Naive thymus-derived CD4-positive, alpha-beta T cell (primary cell): ENCODE measurements at regions not wholly inside any gene's neighbourhood (a gene's known extent, or its start where the extent isn't known, plus 50 kb on each side); places are given as distances from the start of the nearest gene placed in this dataset.

Experiments used
- ATAC-seq: fragments of 150-1000 bp; cut with Tn5 transposase; 2 replicates; pipeline ENCODE4 v1.10.0; 2021; ENCODE audit warnings: mild to moderate bottlenecking, moderate library complexity
- CTCF ChIA-PET: fragments of 350-600 bp; sonication (Branson Sonifier 250); formaldehyde crosslinking; loops from one replicate; lab custom pipeline; 2021; ENCODE audit warnings: antibody characterized with exemption; lab: Charles Lee
- POLR2A ChIA-PET: fragments of 350-600 bp; sonication (Branson Sonifier 250); formaldehyde crosslinking; loops from one replicate; lab custom pipeline; 2021; ENCODE audit warnings: antibody characterized with exemption, inconsistent platforms; lab: Charles Lee
- DNase-seq, 9 donors: peaks; one replicate each; pipeline versions ENCODE4 v3.0.0 to v3.0.0-alpha.2; 2020 to 2022; ENCODE audit warnings: mixed read lengths in 1 of 9
- H3K27ac ChIP-seq: one replicate; pipeline ENCODE4 v1.7.0; 2013; ENCODE audit warnings: mild to moderate bottlenecking, low read depth, low read length, moderate library complexity
- H3K27me3 ChIP-seq, 2 donors: one replicate each; pipeline ENCODE4 v1.7.0; 2013; ENCODE audit warnings: low read length in 2 of 2, mild to moderate bottlenecking in 2 of 2, moderate library complexity in 2 of 2; ENCODE audit not compliant: control insufficient read depth in 2 of 2, insufficient read depth in 2 of 2
- H3K36me3 ChIP-seq, 3 experiments: 1 replicate in 2 of 3; 2 replicates in 1 of 3; pipeline ENCODE4 v1.7.0; 2013; ENCODE audit warnings: low read length in 3 of 3, mild to moderate bottlenecking in 3 of 3, moderate library complexity in 1 of 3; ENCODE audit not compliant: insufficient read depth in 3 of 3, control insufficient read depth in 2 of 3
- H3K4me1 ChIP-seq, 2 donors: one replicate each; pipeline ENCODE4 v1.7.0; 2013; ENCODE audit warnings: low read length in 2 of 2, mild to moderate bottlenecking in 2 of 2, moderate library complexity in 1 of 2; ENCODE audit not compliant: control insufficient read depth in 2 of 2, insufficient read depth in 2 of 2
- H3K4me3 ChIP-seq: 2 replicates; pipeline ENCODE4 v1.7.0; 2013; ENCODE audit warnings: mild to moderate bottlenecking, low read length
- H3K9me3 ChIP-seq, 3 experiments: 1 replicate in 2 of 3; 2 replicates in 1 of 3; pipeline ENCODE4 v1.7.0; 2013; ENCODE audit warnings: low read length in 3 of 3; ENCODE audit not compliant: control insufficient read depth in 2 of 3
- H3K27ac Mint-ChIP-seq, 9 donors: one replicate each; pipeline ENCODE4 v1.8.0; 2020 to 2022; ENCODE audit warnings: mixed read lengths in 9 of 9, mild to moderate bottlenecking in 8 of 9, moderate library complexity in 5 of 9, inconsistent platforms in 2 of 9
- H3K27me3 Mint-ChIP-seq, 5 donors: one replicate each; pipeline ENCODE4 v1.8.0; 2021 to 2022; ENCODE audit warnings: mixed read lengths in 5 of 5, mild to moderate bottlenecking in 1 of 5
- H3K36me3 Mint-ChIP-seq, 5 donors: one replicate each; pipeline ENCODE4 v1.8.0; 2020 to 2022; ENCODE audit warnings: mixed read lengths in 5 of 5, mild to moderate bottlenecking in 3 of 5, inconsistent platforms in 1 of 5
- H3K4me1 Mint-ChIP-seq, 7 donors: one replicate each; pipeline ENCODE4 v1.8.0; 2020 to 2022; ENCODE audit warnings: mixed read lengths in 7 of 7, mild to moderate bottlenecking in 3 of 7, inconsistent platforms in 1 of 7
- H3K4me3 Mint-ChIP-seq, 10 donors: one replicate each; pipeline ENCODE4 v1.8.0; 2020 to 2022; ENCODE audit warnings: mild to moderate bottlenecking in 10 of 10, mixed read lengths in 10 of 10, moderate library complexity in 6 of 10, inconsistent platforms in 2 of 10
- H3K9me3 Mint-ChIP-seq, 11 donors: one replicate each; pipeline ENCODE4 v1.8.0; 2020 to 2022; ENCODE audit warnings: mixed read lengths in 11 of 11, mild to moderate bottlenecking in 4 of 11, inconsistent platforms in 1 of 11, moderate library complexity in 1 of 11
- intact Hi-C, 2 donors: fragments of 100-400 bp; cut with micrococcal nuclease; formaldehyde crosslinking; loops; one replicate each; pipeline ENCODE4 v1.15.1; 2023

DNA sequence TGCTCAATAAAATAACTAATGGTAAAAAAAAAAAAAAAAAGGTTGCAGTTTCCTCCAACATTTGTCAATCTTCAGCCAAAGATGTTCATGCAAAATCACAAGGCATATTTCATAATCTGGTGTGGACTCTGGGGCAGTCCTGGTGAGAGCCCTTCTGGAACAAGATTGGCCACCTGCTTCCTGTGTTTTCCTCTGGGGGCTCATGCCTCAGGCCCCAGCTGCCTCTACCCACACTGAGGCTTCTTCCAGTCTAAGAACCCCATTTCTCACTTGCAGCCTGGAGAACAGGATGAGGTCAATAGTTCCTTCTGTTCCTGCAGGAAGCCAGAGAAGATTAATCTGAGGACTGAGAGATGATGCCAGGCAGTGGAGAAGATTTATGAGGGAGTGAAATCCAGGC, 492.6 kb upstream of the BRINP1 start:
- CTCF ChIA-PET: no interaction called here
- ATAC-seq: no peak
- POLR2A ChIA-PET: no interaction called here

DNA sequence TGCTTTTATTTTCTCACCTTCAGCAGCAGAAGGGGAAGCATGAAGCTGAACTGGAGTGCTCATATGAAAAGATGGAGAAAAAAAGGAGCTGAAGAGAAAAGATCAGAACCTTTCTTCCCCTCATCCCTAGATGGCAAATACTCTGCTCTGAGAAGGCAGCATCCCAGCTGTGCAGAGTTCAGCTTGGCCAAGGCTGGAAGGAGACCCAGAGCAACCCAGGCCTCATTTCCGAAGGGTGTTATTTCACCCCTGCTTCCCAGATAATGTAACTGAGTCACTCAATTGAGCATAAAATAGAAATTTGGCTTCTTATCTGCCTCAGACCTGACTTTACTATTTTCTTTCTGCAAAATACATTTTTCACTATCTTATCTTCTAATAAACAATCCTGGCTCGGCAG, 489.9 kb upstream of the BRINP1 start:
- Histone ChIP-seq H3K9me3 (no peaks in the 10 kb centered on the region), H3K27me3 (no peaks in the 10 kb centered on the region), H3K4me3 (no peak overlapping the region), H3K27ac (no peak overlapping the region), H3K4me1 (no peaks in the 10 kb centered on the region), H3K36me3 (no peaks in the 10 kb centered on the region)
- intact Hi-C loops: no loop called here
- no peaks in the 10 kb centered on the region for H3K4me1 Mint-ChIP-seq
- CTCF ChIA-PET: no interaction called here
- no peak for ATAC-seq
- no peak overlapping the region for H3K4me3 Mint-ChIP-seq
- POLR2A ChIA-PET: no interaction called here
- H3K27me3 Mint-ChIP-seq: peaks cover 0 to 14% (median 10%) of the 10 kb centered on the region in 5 donors
- H3K9me3 Mint-ChIP-seq: peaks cover 0 to 21% (median 0%) of the 10 kb centered on the region in 11 donors
- no peak for DNase-seq
- H3K27ac Mint-ChIP-seq: no peak overlapping the region
- no peaks in the 10 kb centered on the region for H3K36me3 Mint-ChIP-seq

More for the DNA sequence above, 492.6 kb upstream of the BRINP1 start:
- Histone ChIP-seq H3K36me3 (no peaks in the 10 kb centered on the region), H3K4me1 (no peaks in the 10 kb centered on the region), H3K27me3 (no peaks in the 10 kb centered on the region), H3K27ac (no peak overlapping the region), H3K4me3 (no peak overlapping the region), H3K9me3 (no peaks in the 10 kb centered on the region)
- no peak for DNase-seq
- intact Hi-C loops: no loop called here
- no peaks in the 10 kb centered on the region for H3K36me3 Mint-ChIP-seq
- H3K27me3 Mint-ChIP-seq: peaks cover 0 to 14% (median 6%) of the 10 kb centered on the region in 5 donors
- peaks cover 0 to 17% (median 4%) of the 10 kb centered on the region in 11 donors for H3K9me3 Mint-ChIP-seq
- no peak overlapping the region for H3K4me3 Mint-ChIP-seq
- no peaks in the 10 kb centered on the region for H3K4me1 Mint-ChIP-seq
- no peak overlapping the region for H3K27ac Mint-ChIP-seq

DNA sequence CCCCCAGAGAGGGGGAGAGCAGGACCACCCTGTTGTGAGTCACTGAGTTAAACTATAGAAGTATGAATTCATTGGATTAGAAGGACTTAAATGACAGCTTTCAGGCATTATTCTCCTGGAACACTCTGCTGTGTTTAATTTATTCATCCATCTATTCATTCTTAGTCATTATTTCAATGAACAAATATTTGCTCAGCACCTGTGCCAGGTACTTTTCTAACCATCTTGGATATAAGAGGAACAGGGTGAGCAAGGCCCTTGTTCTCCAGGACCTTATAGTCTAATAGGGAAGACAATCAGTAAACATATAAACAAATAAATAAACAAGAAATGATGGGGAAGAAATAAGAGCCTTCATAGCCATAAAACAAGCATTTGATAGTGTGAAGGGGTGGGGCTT, 483.9 kb upstream of the BRINP1 start:
- POLR2A ChIA-PET: no interaction called here
- no peaks in the 10 kb centered on the region for H3K36me3 ChIP-seq
- CTCF ChIA-PET: no interaction called here
- H3K27me3 ChIP-seq: no peaks in the 10 kb centered on the region
- intact Hi-C loops: no loop called here
- no peaks in the 10 kb centered on the region for H3K9me3 ChIP-seq
- Mint-ChIP-seq H3K4me3 (no peak overlapping the region), H3K36me3 (no peaks in the 10 kb centered on the region), H3K27me3 (peaks cover 0 to 10% (median 0%) of the 10 kb centered on the region in 5 donors), H3K9me3 (peaks cover 0 to 7% (median 1%) of the 10 kb centered on the region in 11 donors), H3K27ac (no peak overlapping the region), H3K4me1 (no peaks in the 10 kb centered on the region)
- DNase-seq: no peak
- H3K4me3 ChIP-seq: no peak overlapping the region
- H3K27ac ChIP-seq: no peak overlapping the region
- no peaks in the 10 kb centered on the region for H3K4me1 ChIP-seq
- ATAC-seq: no peak

GRCh38 chr9:119852390-119852789, 483.2 kb upstream of the BRINP1 start:
- no peaks in the 10 kb centered on the region for H3K36me3 Mint-ChIP-seq
- no peak overlapping the region for H3K4me3 ChIP-seq
- ATAC-seq (no peak), DNase-seq (no peak)
- no peak overlapping the region for H3K27ac Mint-ChIP-seq
- H3K27ac ChIP-seq: no peak overlapping the region
- intact Hi-C loops: no loop called here
- H3K4me1 ChIP-seq: no peaks in the 10 kb centered on the region
- ChIA-PET CTCF (no interaction called here), POLR2A (no interaction called here)
- no peaks in the 10 kb centered on the region for H3K4me1 Mint-ChIP-seq
- no peaks in the 10 kb centered on the region for H3K27me3 ChIP-seq
- peaks cover 0 to 7% (median 0%) of the 10 kb centered on the region in 5 donors for H3K27me3 Mint-ChIP-seq
- H3K4me3 Mint-ChIP-seq: no peak overlapping the region
- H3K9me3 ChIP-seq: no peaks in the 10 kb centered on the region
- H3K9me3 Mint-ChIP-seq: peaks cover 0 to 11% (median 5%) of the 10 kb centered on the region in 11 donors
- no peaks in the 10 kb centered on the region for H3K36me3 ChIP-seq

DNA sequence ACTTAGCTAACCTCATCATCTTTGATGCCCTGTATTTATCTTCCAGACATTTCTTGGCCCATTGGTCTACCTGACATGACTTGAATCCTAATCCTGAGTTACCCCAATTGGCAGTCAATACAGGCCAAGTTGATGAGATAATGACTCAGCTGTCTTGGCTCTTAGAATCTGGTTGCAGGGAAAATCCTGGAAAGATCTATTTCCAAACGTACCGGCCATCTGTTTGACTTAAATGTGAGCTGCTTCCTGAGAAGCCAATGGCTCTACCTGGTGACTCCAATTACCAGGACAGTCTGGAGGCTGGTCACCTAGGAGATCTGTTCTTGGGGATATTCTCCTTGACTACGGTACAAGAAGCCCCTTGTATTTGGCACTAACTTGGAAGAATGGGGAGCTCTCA, 475.2 kb upstream of the BRINP1 start:
- POLR2A ChIA-PET: no interaction called here
- no peak for ATAC-seq
- no peak overlapping the region for H3K4me3 Mint-ChIP-seq

GRCh38 chr9:119841016-119841415, 471.8 kb upstream of the BRINP1 start:
- H3K36me3 Mint-ChIP-seq: no peaks in the 10 kb centered on the region
- peaks cover 0 to 6% (median 0%) of the 10 kb centered on the region in 11 donors for H3K9me3 Mint-ChIP-seq
- H3K4me3 Mint-ChIP-seq: no peak overlapping the region
- H3K4me1 Mint-ChIP-seq: no peaks in the 10 kb centered on the region
- Histone ChIP-seq H3K27ac (no peak overlapping the region), H3K36me3 (no peaks in the 10 kb centered on the region), H3K4me1 (no peaks in the 10 kb centered on the region), H3K27me3 (no peaks in the 10 kb centered on the region), H3K4me3 (no peak overlapping the region), H3K9me3 (no peaks in the 10 kb centered on the region)
- ChIA-PET CTCF (no interaction called here), POLR2A (no interaction called here)
- intact Hi-C loops: no loop called here
- H3K27ac Mint-ChIP-seq: no peak overlapping the region
- H3K27me3 Mint-ChIP-seq: no peaks in the 10 kb centered on the region
- DNase-seq: no peak
- no peak for ATAC-seq

More for the DNA sequence above, 475.2 kb upstream of the BRINP1 start:
- H3K27me3 Mint-ChIP-seq: no peaks in the 10 kb centered on the region
- no peaks in the 10 kb centered on the region for H3K9me3 ChIP-seq
- no peaks in the 10 kb centered on the region for H3K36me3 Mint-ChIP-seq
- no peaks in the 10 kb centered on the region for H3K4me1 Mint-ChIP-seq
- no peak for DNase-seq
- H3K4me3 ChIP-seq: no peak overlapping the region
- intact Hi-C loops: no loop called here
- H3K36me3 ChIP-seq: no peaks in the 10 kb centered on the region
- H3K4me1 ChIP-seq: no peaks in the 10 kb centered on the region
- no peak overlapping the region for H3K27ac Mint-ChIP-seq
- CTCF ChIA-PET: no interaction called here
- no peaks in the 10 kb centered on the region for H3K27me3 ChIP-seq
- H3K9me3 Mint-ChIP-seq: peaks cover 0 to 7% (median 2%) of the 10 kb centered on the region in 11 donors
- H3K27ac ChIP-seq: no peak overlapping the region

GRCh38 chr9:119839888-119840287, 470.7 kb upstream of the BRINP1 start:
- ChIA-PET POLR2A (no interaction called here), CTCF (no interaction called here)
- H3K4me3 Mint-ChIP-seq: no peak overlapping the region
- Histone ChIP-seq H3K9me3 (no peaks in the 10 kb centered on the region), H3K36me3 (no peaks in the 10 kb centered on the region), H3K4me1 (no peaks in the 10 kb centered on the region), H3K4me3 (no peak overlapping the region), H3K27ac (no peak overlapping the region), H3K27me3 (no peaks in the 10 kb centered on the region)
- intact Hi-C loops: no loop called here
- peaks cover 0 to 6% (median 0%) of the 10 kb centered on the region in 11 donors for H3K9me3 Mint-ChIP-seq
- DNase-seq (no peak), ATAC-seq (no peak)
- no peaks in the 10 kb centered on the region for H3K27me3 Mint-ChIP-seq
- no peaks in the 10 kb centered on the region for H3K36me3 Mint-ChIP-seq
- H3K27ac Mint-ChIP-seq: no peak overlapping the region
- no peaks in the 10 kb centered on the region for H3K4me1 Mint-ChIP-seq
